GM19351 (cell line): ENCODE measurements at regions not wholly inside any gene's neighbourhood (a gene's known extent, or its start where the extent isn't known, plus 50 kb on each side); places are given as distances from the start of the nearest gene placed in this dataset.
"Not testable (repeated sequence)": the region's sequence is repeated elsewhere in the genome, so short reads cannot be mapped to it uniquely, and the experiment has no call there.

Experiments
- ATAC-seq: cut with Tn5 transposase; IDR thresholded peaks from one replicate; pipeline ENCODE4 v1.9.1; 2021; ENCODE audit warnings: mild to moderate bottlenecking, moderate library complexity; ENCODE audit not compliant: unreplicated experiment

- not testable (repeated sequence) for ATAC-seq
These were observed 186.7 kb downstream of the SPATA31A6 start for GRCh38 chr9:42370172-42370571.

- not testable (repeated sequence) for ATAC-seq
These were observed 188.0 kb downstream of the SPATA31A6 start for GRCh38 chr9:42371417-42371816.

GRCh38 chr9:42377530-42378417 is 194.3 kb downstream of the SPATA31A6 start:
- ATAC-seq, result not testable (repeated sequence)

- ATAC-seq, result no peak
These were observed 195.0 kb downstream of the SPATA31A6 start for GRCh38 chr9:42378418-42378815.

- ATAC-seq, result not testable (repeated sequence)
These were observed 196.1 kb downstream of the SPATA31A6 start for GRCh38 chr9:42379602-42380001.

GRCh38 chr9:42384585-42384984 is 201.1 kb downstream of the SPATA31A6 start:
- ATAC-seq, result not testable (repeated sequence)

GRCh38 chr9:42385574-42386120 is 202.2 kb downstream of the SPATA31A6 start:
- ATAC-seq, result not testable (repeated sequence)

GRCh38 chr9:42386477-42386876 is 203.0 kb downstream of the SPATA31A6 start:
- ATAC-seq, result no peak

GRCh38 chr9:42388146-42388690 is 204.8 kb downstream of the SPATA31A6 start:
- ATAC-seq, result no peak

- ATAC-seq, result no peak
These were observed 205.4 kb downstream of the SPATA31A6 start for GRCh38 chr9:42388846-42389245.

- ATAC-seq, result peak; percentile 42
These were observed 209.5 kb downstream of the SPATA31A6 start for GRCh38 chr9:42392773-42393455.

- no peak for ATAC-seq
These were observed 212.9 kb downstream of the SPATA31A6 start for GRCh38 chr9:42396318-42396717.

- ATAC-seq, result not testable (repeated sequence)
These were observed 213.9 kb downstream of the SPATA31A6 start for GRCh38 chr9:42397336-42397735.

GRCh38 chr9:42402919-42403318 is 219.5 kb downstream of the SPATA31A6 start:
- ATAC-seq, result not testable (repeated sequence)

GRCh38 chr9:42409581-42409980 is 226.1 kb downstream of the SPATA31A6 start:
- ATAC-seq, result not testable (repeated sequence)

- ATAC-seq, result not testable (repeated sequence)
These were observed 228.9 kb downstream of the SPATA31A6 start for GRCh38 chr9:42412354-42412753.

- not testable (repeated sequence) for ATAC-seq
These were observed 231.4 kb downstream of the SPATA31A6 start for GRCh38 chr9:42414865-42415264.

GRCh38 chr9:42419652-42420051 is 236.2 kb downstream of the SPATA31A6 start:
- ATAC-seq, result not testable (repeated sequence)

- peak; percentile 81 for ATAC-seq
These were observed 236.9 kb downstream of the SPATA31A6 start for GRCh38 chr9:42420324-42420723.

- ATAC-seq, result not testable (repeated sequence)
These were observed 238.2 kb downstream of the SPATA31A6 start for GRCh38 chr9:42421630-42422029.
